ENCODE measurements at regions not wholly inside any gene's neighbourhood (a gene's known extent, or its start where the extent isn't known, plus 50 kb on each side); places are given as distances from the start of the nearest gene placed in this dataset.

- no peaks in the 10 kb centered on the region for H3K36me3 Mint-ChIP-seq
- H3K9me3 Mint-ChIP-seq: no peaks in the 10 kb centered on the region
- DNase-seq (ENCODE audit: low spot score in 2 of 2) (no peak), ATAC-seq (no peak)
- H3K27ac Mint-ChIP-seq: no peak overlapping the region
These were observed 200.1 kb downstream of the OPA1 start for GRCh38 chr3:193793123-193793522.

- H3K9me3 Mint-ChIP-seq: no peaks in the 10 kb centered on the region
- ATAC-seq: no peak
- H3K36me3 Mint-ChIP-seq: no peaks in the 10 kb centered on the region
- no peak for DNase-seq (ENCODE audit: low spot score in 2 of 2)
- no peak overlapping the region for H3K27ac Mint-ChIP-seq
These were observed 201.2 kb downstream of the OPA1 start for GRCh38 chr3:193794002-193794881.

GRCh38 chr3:193795062-193795690 is 202.2 kb downstream of the OPA1 start:
- ATAC-seq (no peak), DNase-seq (ENCODE audit: low spot score in 2 of 2) (no peak)
- Mint-ChIP-seq H3K36me3 (no peaks in the 10 kb centered on the region), H3K9me3 (no peaks in the 10 kb centered on the region), H3K27ac (no peak overlapping the region)

- Mint-ChIP-seq H3K36me3 (no peaks in the 10 kb centered on the region), H3K27ac (no peak overlapping the region), H3K9me3 (no peaks in the 10 kb centered on the region)
- DNase-seq (ENCODE audit: low spot score in 2 of 2) (peak in 1 of 2 donors; percentile 38), ATAC-seq (no peak)
These were observed 203.1 kb downstream of the OPA1 start for GRCh38 chr3:193796089-193796488.

- H3K27ac Mint-ChIP-seq: no peak overlapping the region
- ATAC-seq (no peak), DNase-seq (ENCODE audit: low spot score in 2 of 2) (no peak)
- no peaks in the 10 kb centered on the region for H3K9me3 Mint-ChIP-seq
- H3K36me3 Mint-ChIP-seq: no peaks in the 10 kb centered on the region
These were observed 204.6 kb downstream of the OPA1 start for GRCh38 chr3:193797566-193797965.

GRCh38 chr3:193798051-193798450 is 205.0 kb downstream of the OPA1 start:
- ATAC-seq: no peak
- Mint-ChIP-seq H3K9me3 (no peaks in the 10 kb centered on the region), H3K27ac (no peak overlapping the region), H3K36me3 (no peaks in the 10 kb centered on the region)
- no peak for DNase-seq (ENCODE audit: low spot score in 2 of 2)

- DNase-seq (ENCODE audit: low spot score in 2 of 2) (no peak), ATAC-seq (no peak)
- H3K36me3 Mint-ChIP-seq: no peaks in the 10 kb centered on the region
- H3K9me3 Mint-ChIP-seq: no peaks in the 10 kb centered on the region
- no peak overlapping the region for H3K27ac Mint-ChIP-seq
These were observed 207.4 kb downstream of the OPA1 start for GRCh38 chr3:193800138-193801043.

- DNase-seq (ENCODE audit: low spot score in 2 of 2): no peak
- no peak for ATAC-seq
- H3K27ac Mint-ChIP-seq: no peak overlapping the region
- no peaks in the 10 kb centered on the region for H3K36me3 Mint-ChIP-seq
- no peaks in the 10 kb centered on the region for H3K9me3 Mint-ChIP-seq
These were observed 208.1 kb downstream of the OPA1 start for GRCh38 chr3:193801097-193801496.

- Mint-ChIP-seq H3K36me3 (no peaks in the 10 kb centered on the region), H3K27ac (no peak overlapping the region), H3K9me3 (no peaks in the 10 kb centered on the region)
- DNase-seq (ENCODE audit: low spot score in 2 of 2): no peak
- no peak for ATAC-seq
These were observed 210.3 kb downstream of the OPA1 start for GRCh38 chr3:193803288-193803687.

- ATAC-seq: no peak
- no peaks in the 10 kb centered on the region for H3K36me3 Mint-ChIP-seq
- H3K27ac Mint-ChIP-seq: no peak overlapping the region
These were observed 212.4 kb downstream of the OPA1 start for GRCh38 chr3:193805448-193805847.

GRCh38 chr3:193808317-193808716 is 215.3 kb downstream of the OPA1 start:
- DNase-seq (ENCODE audit: low spot score in 2 of 2) (no peak), ATAC-seq (no peak)
- Mint-ChIP-seq H3K9me3 (no peaks in the 10 kb centered on the region), H3K27ac (no peak overlapping the region), H3K36me3 (no peaks in the 10 kb centered on the region)

More at GRCh38 chr3:193805448-193805847, 212.4 kb downstream of the OPA1 start:
- no peak for DNase-seq (ENCODE audit: low spot score in 2 of 2)
- H3K9me3 Mint-ChIP-seq: no peaks in the 10 kb centered on the region

GRCh38 chr3:193809106-193809505 is 216.1 kb downstream of the OPA1 start:
- no peak overlapping the region for H3K27ac Mint-ChIP-seq
- DNase-seq (ENCODE audit: low spot score in 2 of 2) (peak in 1 of 2 donors; percentile 34), ATAC-seq (no peak)
- H3K36me3 Mint-ChIP-seq: no peaks in the 10 kb centered on the region
- H3K9me3 Mint-ChIP-seq: no peaks in the 10 kb centered on the region

- DNase-seq (ENCODE audit: low spot score in 2 of 2): no peak
- H3K36me3 Mint-ChIP-seq: no peaks in the 10 kb centered on the region
- no peak for ATAC-seq
- no peak overlapping the region for H3K27ac Mint-ChIP-seq
- H3K9me3 Mint-ChIP-seq: no peaks in the 10 kb centered on the region
These were observed 219.2 kb downstream of the OPA1 start for GRCh38 chr3:193812078-193812725.

- no peaks in the 10 kb centered on the region for H3K36me3 Mint-ChIP-seq
- H3K27ac Mint-ChIP-seq: no peak overlapping the region
- no peak for ATAC-seq
These were observed 219.9 kb downstream of the OPA1 start for GRCh38 chr3:193812791-193813500.

GRCh38 chr3:193813501-193813830 is 220.5 kb downstream of the OPA1 start:
- no peaks in the 10 kb centered on the region for H3K9me3 Mint-ChIP-seq
- no peaks in the 10 kb centered on the region for H3K36me3 Mint-ChIP-seq
- ATAC-seq (no peak), DNase-seq (ENCODE audit: low spot score in 2 of 2) (no peak)
- no peak overlapping the region for H3K27ac Mint-ChIP-seq

More at GRCh38 chr3:193812791-193813500, 219.9 kb downstream of the OPA1 start:
- DNase-seq (ENCODE audit: low spot score in 2 of 2): peak in 1 of 2 donors; percentile 28
- no peaks in the 10 kb centered on the region for H3K9me3 Mint-ChIP-seq
